ENCODE measurements at regions not wholly inside any gene's neighbourhood (a gene's known extent, or its start where the extent isn't known, plus 50 kb on each side); places are given as distances from the start of the nearest gene placed in this dataset.

DNA sequence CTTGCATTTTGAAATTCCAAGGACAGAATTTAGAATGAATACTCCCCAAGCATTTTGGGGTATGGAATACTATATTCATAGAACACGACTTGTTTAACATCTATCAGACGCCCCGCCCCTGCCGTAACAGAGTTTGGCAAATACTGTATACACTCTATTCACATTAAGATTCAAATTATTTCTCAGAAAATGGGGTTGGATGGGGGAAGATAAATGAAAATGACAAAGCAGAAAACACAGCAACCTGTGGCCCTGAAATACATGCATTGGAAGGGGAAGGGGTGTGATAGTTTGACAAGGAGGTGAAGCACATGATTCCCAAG, 634.6 kb upstream of the SLC39A10 start:
- no peak for TF ChIP-seq Cebpa-rat (IDR thresholded peaks at IDR 0.05)
- Histone ChIP-seq H3K27me3 (no peaks in the 10 kb centered on the region), H3K36me3 (no peaks in the 10 kb centered on the region), H3K4me2 (no peak overlapping the region), H3K9ac (no peak overlapping the region), H3K4me3 (no peak overlapping the region), H4K20me1 (no peaks in the 10 kb centered on the region), H3K4me1 (0 out of 20 replicates have a peak, but pooled peaks cover 0 to 9% (median 0%) of the 10 kb centered on the region in 10 experiments), H3K27ac (no peak overlapping the region), H3K9me3 (replicated peaks in 1 of 11) (no peaks in the 10 kb centered on the region)

DNA sequence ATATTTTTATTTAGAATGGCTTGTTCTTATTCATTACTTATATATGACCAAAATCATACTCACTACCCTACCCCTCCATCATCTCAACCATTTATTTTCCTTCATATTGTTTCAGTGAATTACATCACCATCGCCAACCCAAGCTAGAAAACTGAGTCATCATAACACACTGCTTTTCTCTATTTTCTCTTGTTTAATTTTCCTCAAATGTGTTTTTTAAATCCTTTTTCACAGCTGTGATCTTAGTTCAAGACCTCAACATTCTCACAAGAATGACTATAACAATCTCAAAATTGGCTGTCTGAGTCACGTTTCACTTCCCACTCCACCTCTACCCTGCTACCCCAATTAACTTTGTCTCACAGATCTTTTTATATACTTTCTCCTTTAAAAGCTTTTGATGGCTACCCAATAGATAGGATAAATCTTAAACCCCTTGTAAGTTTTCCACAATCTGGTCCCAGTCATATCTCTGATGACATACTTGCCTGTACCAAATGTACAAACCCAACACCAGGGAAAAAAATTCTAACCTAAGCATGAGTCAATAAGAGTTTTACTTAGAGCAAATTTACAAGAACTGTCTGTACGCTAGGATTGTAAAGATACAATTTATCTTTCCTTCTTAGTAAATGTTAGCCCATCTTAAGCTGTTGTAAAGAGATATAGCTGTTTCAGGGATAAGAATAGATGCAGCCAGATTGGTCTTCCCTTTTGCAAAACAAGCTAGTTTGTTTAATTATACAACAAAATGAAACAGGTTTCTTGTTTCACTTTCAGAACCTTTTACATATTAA, 635.1 kb upstream of the SLC39A10 start:
- H3K4me2 ChIP-seq: no peak overlapping the region

DNA sequence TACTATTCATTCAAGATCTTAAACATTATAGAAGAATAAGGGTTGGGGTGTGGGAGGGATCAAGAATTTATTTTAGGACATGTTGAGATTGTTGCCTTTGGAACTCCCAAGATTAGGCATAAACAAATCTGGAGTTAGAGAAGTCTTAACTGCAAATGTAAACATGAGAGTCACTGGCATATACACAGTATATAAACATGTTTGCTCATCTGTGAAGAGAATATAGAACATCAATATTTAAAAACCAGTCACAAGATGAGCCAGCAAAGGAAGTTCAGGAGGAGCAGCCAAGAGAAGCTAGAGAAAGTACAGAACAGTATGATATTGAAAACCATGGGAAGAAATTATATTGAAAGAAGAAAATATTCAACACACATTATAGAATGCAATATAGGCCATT, 638.6 kb upstream of the SLC39A10 start:
- no peak overlapping the region for H3K4me3 ChIP-seq
- no peaks in the 10 kb centered on the region for H3K36me3 ChIP-seq
- H3K27me3 ChIP-seq: no peaks in the 10 kb centered on the region
- 0 out of 20 replicates have a peak, but pooled peaks cover 0 to 9% (median 0%) of the 10 kb centered on the region in 10 experiments for H3K4me1 ChIP-seq
- TF ChIP-seq Cebpa-rat (IDR thresholded peaks at IDR 0.05): no peak
- no peak overlapping the region for H3K27ac ChIP-seq
- H3K4me2 ChIP-seq: no peak overlapping the region
- H3K9me3 ChIP-seq (replicated peaks in 1 of 11): no peaks in the 10 kb centered on the region
- H4K20me1 ChIP-seq: no peaks in the 10 kb centered on the region
- H3K9ac ChIP-seq: no peak overlapping the region

More for the DNA sequence above, 635.1 kb upstream of the SLC39A10 start:
- H3K9me3 ChIP-seq (replicated peaks in 1 of 11): no peaks in the 10 kb centered on the region
- H3K9ac ChIP-seq: no peak overlapping the region
- H3K27me3 ChIP-seq: no peaks in the 10 kb centered on the region
- H3K4me1 ChIP-seq: 0 out of 20 replicates have a peak, but pooled peaks cover 0 to 9% (median 0%) of the 10 kb centered on the region in 10 experiments
- H3K36me3 ChIP-seq: no peaks in the 10 kb centered on the region
- H3K27ac ChIP-seq: no peak overlapping the region
- no peak for TF ChIP-seq Cebpa-rat (IDR thresholded peaks at IDR 0.05)
- no peak overlapping the region for H3K4me3 ChIP-seq
- H4K20me1 ChIP-seq: no peaks in the 10 kb centered on the region

DNA sequence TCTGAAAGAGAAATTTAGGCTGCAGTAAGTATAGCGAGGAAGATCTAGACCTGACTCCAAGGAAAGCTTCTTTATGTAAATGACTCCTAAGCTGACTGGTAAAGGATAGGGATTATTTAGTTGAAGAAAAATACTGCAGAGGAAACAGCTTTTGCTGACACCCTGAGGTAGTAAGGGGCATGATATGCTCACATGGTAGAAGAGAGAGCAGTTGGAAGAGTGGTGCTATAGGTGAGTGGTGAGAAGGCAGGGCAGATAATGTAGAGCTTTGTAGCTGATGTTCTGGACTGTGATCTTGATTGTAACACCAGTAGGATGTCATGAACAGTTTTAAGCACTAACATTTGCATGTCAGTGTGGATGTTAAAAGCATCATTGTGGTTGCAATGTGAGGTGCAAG, 639.1 kb upstream of the SLC39A10 start:
- H3K4me2 ChIP-seq: no peak overlapping the region
- no peaks in the 10 kb centered on the region for H3K27me3 ChIP-seq
- no peaks in the 10 kb centered on the region for H3K9me3 ChIP-seq (replicated peaks in 1 of 11)
- no peak overlapping the region for H3K4me3 ChIP-seq
- H3K9ac ChIP-seq: no peak overlapping the region
- H3K27ac ChIP-seq: no peak overlapping the region
- no peak for TF ChIP-seq Cebpa-rat (IDR thresholded peaks at IDR 0.05)
- H3K36me3 ChIP-seq: no peaks in the 10 kb centered on the region
- no peaks in the 10 kb centered on the region for H4K20me1 ChIP-seq
- 0 out of 20 replicates have a peak, but pooled peaks cover 0 to 9% (median 0%) of the 10 kb centered on the region in 10 experiments for H3K4me1 ChIP-seq

DNA sequence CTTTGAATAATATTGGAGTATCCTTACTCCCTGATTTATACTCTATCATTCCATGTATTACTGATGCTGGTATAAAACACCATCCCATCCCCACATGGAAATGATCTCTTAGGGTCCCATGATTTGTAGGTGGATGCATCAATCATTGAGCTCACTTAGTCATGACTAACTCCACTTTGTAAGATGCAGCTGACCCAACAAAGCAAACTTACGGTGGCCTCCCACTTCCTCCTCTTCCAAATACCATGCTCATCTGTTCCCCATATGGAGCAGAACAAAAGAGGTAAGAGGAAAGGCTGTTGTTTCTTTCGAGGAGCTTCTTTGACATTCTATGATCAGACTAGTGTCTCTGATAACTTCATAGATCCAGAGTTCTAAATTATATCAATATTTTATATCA, 640.2 kb upstream of the SLC39A10 start:
- Histone ChIP-seq H3K9ac (no peak overlapping the region), H3K27me3 (no peaks in the 10 kb centered on the region), H3K9me3 (replicated peaks in 1 of 11) (no peaks in the 10 kb centered on the region), H3K27ac (no peak overlapping the region), H3K36me3 (no peaks in the 10 kb centered on the region), H3K4me1 (0 out of 20 replicates have a peak, but pooled peaks cover 0 to 5% (median 0%) of the 10 kb centered on the region in 10 experiments), H4K20me1 (no peaks in the 10 kb centered on the region), H3K4me2 (no peak overlapping the region), H3K4me3 (no peak overlapping the region)
- TF ChIP-seq Cebpa-rat (IDR thresholded peaks at IDR 0.05): no peak

DNA sequence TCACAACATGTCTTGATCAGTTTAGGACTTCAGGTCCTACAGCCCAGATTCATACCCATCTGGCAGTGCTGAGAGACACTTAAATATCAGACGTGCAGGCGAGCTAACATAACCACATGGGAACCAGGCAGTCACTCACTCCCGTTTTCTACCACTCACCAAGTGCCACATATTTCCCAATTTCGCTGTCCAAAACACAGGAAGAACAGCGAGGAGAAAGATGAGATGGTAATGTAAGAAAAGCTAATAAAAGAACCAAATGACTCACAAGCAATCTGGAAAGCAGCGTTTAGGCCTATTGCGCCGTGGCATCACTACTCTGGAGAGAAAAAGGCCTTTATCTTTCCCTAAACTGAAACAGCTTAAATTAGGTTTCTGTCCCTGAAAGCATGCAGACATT, 647.8 kb upstream of the SLC39A10 start:
- Histone ChIP-seq H4K20me1 (no peaks in the 10 kb centered on the region), H3K36me3 (no peaks in the 10 kb centered on the region), H3K4me2 (no peak overlapping the region), H3K27me3 (no peaks in the 10 kb centered on the region), H3K4me3 (no peak overlapping the region), H3K9ac (no peak overlapping the region), H3K27ac (no peak overlapping the region), H3K4me1 (no peaks in the 10 kb centered on the region), H3K9me3 (replicated peaks in 1 of 11) (no peaks in the 10 kb centered on the region)
- TF ChIP-seq Cebpa-rat (IDR thresholded peaks at IDR 0.05): no peak

DNA sequence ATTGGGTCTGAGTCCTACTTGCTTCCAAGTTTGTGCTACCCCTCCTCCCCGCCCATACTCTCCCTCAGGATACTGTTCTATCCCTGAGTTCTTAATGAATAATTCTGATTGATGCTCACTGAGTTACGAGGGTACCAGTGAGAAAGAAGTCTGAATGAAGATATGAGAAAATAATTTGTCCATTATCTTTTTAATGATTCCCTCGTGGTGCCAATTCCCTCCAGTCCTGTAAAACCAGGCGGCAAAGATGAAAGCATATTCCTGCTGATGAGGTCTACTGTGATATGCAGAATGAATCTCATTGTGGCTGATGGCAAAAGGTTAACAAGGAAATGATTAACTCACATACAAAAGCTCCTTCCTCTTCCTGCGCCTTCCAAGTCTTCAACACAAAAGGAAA, 650.2 kb upstream of the SLC39A10 start:
- Histone ChIP-seq H3K9ac (no peak overlapping the region), H3K27ac (no peak overlapping the region), H3K4me1 (no peaks in the 10 kb centered on the region), H3K9me3 (replicated peaks in 1 of 11) (no peaks in the 10 kb centered on the region), H3K36me3 (no peaks in the 10 kb centered on the region), H3K27me3 (no peaks in the 10 kb centered on the region), H4K20me1 (no peaks in the 10 kb centered on the region), H3K4me2 (no peak overlapping the region), H3K4me3 (no peak overlapping the region)
- no peak for TF ChIP-seq Cebpa-rat (IDR thresholded peaks at IDR 0.05)

DNA sequence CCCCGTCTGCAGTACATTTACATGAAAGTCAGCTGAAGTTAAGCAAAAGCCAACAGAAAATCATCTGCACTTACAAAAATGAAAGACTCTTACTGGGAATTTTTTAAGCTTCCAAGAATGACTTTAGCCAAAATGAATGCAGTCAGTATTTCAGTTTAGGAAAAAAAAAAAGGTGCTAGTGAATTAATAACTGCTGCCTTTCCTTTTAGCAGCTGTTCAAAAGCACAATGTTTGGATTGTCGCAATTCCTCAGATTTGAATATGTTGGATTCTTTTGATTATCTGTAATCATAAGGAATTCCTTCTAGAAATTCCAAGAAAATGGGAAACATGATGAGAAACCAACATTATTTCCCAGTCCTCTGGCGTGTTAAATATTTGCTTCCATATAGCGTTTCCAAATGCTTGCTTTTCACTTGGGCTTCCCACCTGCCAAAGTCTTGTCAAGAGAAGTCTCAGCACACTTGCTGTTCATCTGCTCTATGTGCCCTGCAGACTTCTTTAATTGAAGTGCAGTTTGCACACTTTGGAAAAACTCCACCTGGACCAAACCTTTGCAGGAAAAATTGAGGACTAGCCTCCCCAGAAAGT, 653.0 kb upstream of the SLC39A10 start:
- Histone ChIP-seq H3K27me3 (no peaks in the 10 kb centered on the region), H3K4me1 (no peaks in the 10 kb centered on the region), H3K4me2 (no peak overlapping the region), H4K20me1 (no peaks in the 10 kb centered on the region), H3K9me3 (replicated peaks in 1 of 11) (no peaks in the 10 kb centered on the region), H3K9ac (no peak overlapping the region), H3K36me3 (no peaks in the 10 kb centered on the region), H3K27ac (no peak overlapping the region), H3K4me3 (no peak overlapping the region)
- no peak for TF ChIP-seq Cebpa-rat (IDR thresholded peaks at IDR 0.05)

DNA sequence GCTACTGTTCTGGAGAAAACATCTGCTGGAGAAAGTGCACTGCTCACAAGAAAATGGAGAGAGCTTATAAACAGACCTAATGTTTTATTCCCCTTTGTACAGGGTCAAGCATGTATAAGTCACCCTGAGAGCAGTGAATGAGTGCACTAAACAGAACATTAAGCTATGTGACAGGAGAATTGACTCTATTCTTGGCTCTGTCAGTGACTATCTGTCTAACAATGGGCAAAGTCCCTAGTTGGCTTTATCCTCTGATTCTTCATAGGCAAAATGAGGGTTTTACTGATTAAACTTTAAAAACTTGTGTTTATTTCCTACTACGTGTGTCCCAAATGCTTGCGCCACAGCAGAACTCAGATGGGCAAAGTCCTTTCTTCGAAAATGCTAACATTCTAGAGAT, 655.1 kb upstream of the SLC39A10 start:
- H3K4me3 ChIP-seq: no peak overlapping the region
- no peaks in the 10 kb centered on the region for H4K20me1 ChIP-seq
- H3K36me3 ChIP-seq: no peaks in the 10 kb centered on the region
- no peak overlapping the region for H3K4me2 ChIP-seq
- no peak overlapping the region for H3K27ac ChIP-seq
- no peaks in the 10 kb centered on the region for H3K9me3 ChIP-seq (replicated peaks in 1 of 11)
- no peak overlapping the region for H3K9ac ChIP-seq
- no peak for TF ChIP-seq Cebpa-rat (IDR thresholded peaks at IDR 0.05)
- H3K27me3 ChIP-seq: no peaks in the 10 kb centered on the region
- H3K4me1 ChIP-seq: no peaks in the 10 kb centered on the region

DNA sequence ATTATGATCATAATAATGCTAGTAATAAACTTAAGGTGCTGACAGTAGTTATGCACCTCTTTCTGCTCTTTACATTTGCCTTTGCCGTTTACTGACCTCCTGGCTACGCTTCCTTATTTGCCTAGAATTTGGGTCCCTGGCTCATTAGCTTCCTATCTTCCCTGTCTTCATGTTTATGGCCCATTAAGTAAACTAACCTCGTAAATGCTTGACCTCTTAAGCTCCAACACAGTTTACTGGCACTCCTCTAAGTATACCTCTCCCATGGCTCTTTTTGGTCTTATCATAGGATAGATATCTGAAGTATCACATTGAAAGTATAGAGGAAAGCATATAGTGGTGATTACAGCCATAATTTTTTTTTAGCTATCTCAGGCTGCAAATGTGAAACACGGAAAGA, 657.3 kb upstream of the SLC39A10 start:
- no peaks in the 10 kb centered on the region for H3K36me3 ChIP-seq
- H3K27ac ChIP-seq: no peak overlapping the region
- H3K4me3 ChIP-seq: no peak overlapping the region
- no peak overlapping the region for H3K9ac ChIP-seq
- peaks cover 0 to 3% (median 0%) of the 10 kb centered on the region in 10 experiments; a peak in 2 of 20 replicates for H3K4me1 ChIP-seq
- no peaks in the 10 kb centered on the region for H3K27me3 ChIP-seq
- H3K9me3 ChIP-seq (replicated peaks in 1 of 11): no peaks in the 10 kb centered on the region
- no peaks in the 10 kb centered on the region for H4K20me1 ChIP-seq
- TF ChIP-seq Cebpa-rat (IDR thresholded peaks at IDR 0.05): no peak
- no peak overlapping the region for H3K4me2 ChIP-seq
